HCT116 (cell line): ENCODE measurements at regions not wholly inside any gene's neighbourhood (a gene's known extent, or its start where the extent isn't known, plus 50 kb on each side); places are given as distances from the start of the nearest gene placed in this dataset.

ENCODE experiments used
- ATAC-seq: fragments of 200-7000 bp; cut with Tn5 transposase; 2 replicates; pipeline ENCODE4 v1.9.1; 2020; ENCODE audit warnings: mild to moderate bottlenecking, moderate library complexity
- BruUV-seq: library from RNA; stranded (reverse); fragments of 400-500 nt; replicated peaks from 2 replicates; lab custom pipeline; 2021; lab: Mats Ljungman, UMichigan
- CTCF ChIA-PET: fragments of 300-600 bp; sonication (Branson Sonifier 250); formaldehyde crosslinking; loops from one replicate; lab custom pipeline; 2021; ENCODE audit warnings: antibody characterized with exemption; lab: Charles Lee
- POLR2A ChIA-PET: fragments of 300-600, 350-600 bp; sonication (Branson Sonifier 250); formaldehyde crosslinking; loops from one replicate; lab custom pipeline; 2021; ENCODE audit warnings: antibody characterized with exemption; lab: Charles Lee
- RAD21 ChIA-PET, 2 experiments: fragments of 300-600 bp; sonication (Branson Sonifier 250); formaldehyde crosslinking; loops; one replicate each; lab custom pipeline; 2023; ENCODE audit warnings: low total read pairs in 2 of 2; ENCODE audit not compliant: uncharacterized antibody in 2 of 2, unreplicated experiment in 2 of 2, low non-redundant PET in 1 of 2; lab: Charles Lee
- DNase-seq: peaks from one replicate; pipeline ENCODE4 v3.0.0-alpha.2; 2010; ENCODE audit warnings: low read depth, low spot score
- H2AFZ ChIP-seq: fragments of 200-600 bp; shearing (Covaris generic), sonication (generic); 2 replicates; pipeline ENCODE4 v1.6.1; 2017; ENCODE audit warnings: low read depth, mixed run types, mixed read lengths, antibody characterized with exemption, low read length; ENCODE audit not compliant: poor library complexity, severe bottlenecking
- H3K27ac ChIP-seq: 2 replicates; pipeline ENCODE4 v1.5.1; 2012; ENCODE audit warnings: low read depth, low read length
- H3K27me3 ChIP-seq: fragments of 200-600 bp; sonication (generic); 2 replicates; pipeline ENCODE4 v1.6.1; 2016; ENCODE audit warnings: mixed run types, low read length, mixed read lengths; ENCODE audit not compliant: insufficient read depth
- H3K36me3 ChIP-seq, 2 experiments: fragments of 200-500 bp in 1 of 2; fragments of 200-600 bp in 1 of 2; sonication (Bioruptor generic) in 1 of 2; sonication (generic) in 1 of 2; 2 replicates each; pipeline versions ENCODE4 v1.5.1 to v1.6.1; 2014 to 2016; ENCODE audit warnings: low read length in 2 of 2, inconsistent platforms in 1 of 2, mixed read lengths in 1 of 2, mixed run types in 1 of 2; ENCODE audit not compliant: insufficient read depth in 2 of 2, control insufficient read depth in 1 of 2
- H3K4me1 ChIP-seq, 2 experiments: fragments of 200-600 bp in 1 of 2; sonication (generic) in 1 of 2; 2 replicates each; pipeline versions ENCODE4 v1.5.1 to v1.6.1; 2012 to 2017; ENCODE audit warnings: low read length in 2 of 2, inconsistent platforms in 1 of 2, mild to moderate bottlenecking in 1 of 2, mixed read lengths in 1 of 2, mixed run types in 1 of 2, moderate library complexity in 1 of 2; ENCODE audit not compliant: insufficient read depth in 2 of 2, control insufficient read depth in 1 of 2
- H3K4me2 ChIP-seq: fragments of 200-600 bp; sonication (generic); 2 replicates; pipeline ENCODE4 v1.6.1; 2017; ENCODE audit warnings: mixed run types, low read length, mixed read lengths
- H3K4me3 ChIP-seq, 2 experiments: fragments of 200-600 bp in 1 of 2; sonication (generic) in 1 of 2; replicated peaks in 1 of 2; 2 replicates each; pipeline ENCODE4 v1.5.1; 2011 to 2016; ENCODE audit warnings: low read length in 2 of 2, control low read depth in 1 of 2, low read depth in 1 of 2, mild to moderate bottlenecking in 1 of 2, mixed read lengths in 1 of 2, mixed run types in 1 of 2
- H3K79me2 ChIP-seq: fragments of 200-600 bp; sonication (generic); 2 replicates; pipeline ENCODE4 v1.6.1; 2017; ENCODE audit warnings: mild to moderate bottlenecking, mixed run types, low read length, moderate library complexity, mixed read lengths; ENCODE audit not compliant: insufficient read depth
- H3K9ac ChIP-seq: fragments of 200-600 bp; sonication (generic); 2 replicates; pipeline ENCODE4 v1.6.1; 2016; ENCODE audit warnings: low read length, mixed read lengths
- H3K9me2 ChIP-seq: fragments of 200-600 bp; sonication (generic), shearing (Covaris generic); 2 replicates; pipeline ENCODE4 v1.6.1; 2017; ENCODE audit warnings: mixed run types, mild to moderate bottlenecking, moderate library complexity; ENCODE audit not compliant: insufficient read depth
- H3K9me3 ChIP-seq, 2 experiments: fragments of 200-500 bp in 1 of 2; fragments of 200-600 bp in 1 of 2; sonication (Bioruptor generic) in 1 of 2; sonication (generic) in 1 of 2; 2 replicates each; pipeline ENCODE4 v1.6.1; 2014 to 2017; ENCODE audit warnings: low read length in 2 of 2, mixed read lengths in 2 of 2, inconsistent platforms in 1 of 2, low read depth in 1 of 2, mild to moderate bottlenecking in 1 of 2, mixed run types in 1 of 2, moderate library complexity in 1 of 2; ENCODE audit not compliant: control insufficient read depth in 1 of 2, insufficient read depth in 1 of 2
- H4K20me1 ChIP-seq: fragments of 200-600 bp; sonication (generic), shearing (Covaris generic); 2 replicates; pipeline ENCODE4 v1.6.1; 2017; ENCODE audit warnings: mixed run types, mild to moderate bottlenecking, moderate library complexity; ENCODE audit not compliant: insufficient read depth
- CEBPB ChIP-seq: IDR thresholded peaks from 2 replicates; pipeline ENCODE4 v1.6.1; 2012; ENCODE audit warnings: low read depth
- EGR1 ChIP-seq: IDR thresholded peaks from 2 replicates; pipeline ENCODE4 v1.6.1; 2012; ENCODE audit warnings: low read depth
- FOSL1 ChIP-seq: IDR thresholded peaks from 2 replicates; pipeline ENCODE4 v1.6.1; 2012; ENCODE audit warnings: low read depth
- SP1 ChIP-seq: IDR thresholded peaks from 2 replicates; pipeline ENCODE4 v1.6.1; 2012; ENCODE audit warnings: low read depth
- SRF ChIP-seq: IDR thresholded peaks from 2 replicates; pipeline ENCODE4 v1.6.1; 2012; ENCODE audit warnings: low read depth
- ZFX ChIP-seq: fragments of 450-650 bp; IDR thresholded peaks from 2 replicates; pipeline ENCODE4 v1.6.1; 2017
- intact Hi-C: fragments of 100-400 bp; cut with micrococcal nuclease; formaldehyde crosslinking; loops from 2 replicates; pipeline ENCODE4 v1.10.0; 2022
- TF ChIP-seq, protein P1 (sequence below), 3 experiments: fragments of 200-600 bp in 1 of 3; sonication (generic) in 1 of 3; IDR thresholded peaks in 2 of 3; conservative IDR thresholded peaks in 1 of 3; 2 replicates each; pipeline ENCODE4 v1.5.1; 2012 to 2017; ENCODE audit warnings: low read depth in 2 of 3, low read length in 2 of 3, antibody characterized with exemption in 1 of 3, borderline replicate concordance in 1 of 3, control low read depth in 1 of 3, mild to moderate bottlenecking in 1 of 3, mixed read lengths in 1 of 3, mixed run types in 1 of 3, moderate library complexity in 1 of 3; ENCODE audit not compliant: insufficient read depth in 1 of 3
- TF ChIP-seq, protein P2 (sequence below): IDR thresholded peaks from 2 replicates; pipeline ENCODE4 v1.6.1; 2012
- TF ChIP-seq, protein P3 (sequence below): IDR thresholded peaks from 2 replicates; pipeline ENCODE4 v1.6.1; 2012; ENCODE audit warnings: low read depth
- TF ChIP-seq, protein P4 (sequence below): IDR thresholded peaks from 2 replicates; pipeline ENCODE4 v1.6.1; 2011; ENCODE audit warnings: mild to moderate bottlenecking, low read length, moderate library complexity; ENCODE audit not compliant: insufficient replicate concordance; ENCODE audit errors: extremely low read depth

DNA sequence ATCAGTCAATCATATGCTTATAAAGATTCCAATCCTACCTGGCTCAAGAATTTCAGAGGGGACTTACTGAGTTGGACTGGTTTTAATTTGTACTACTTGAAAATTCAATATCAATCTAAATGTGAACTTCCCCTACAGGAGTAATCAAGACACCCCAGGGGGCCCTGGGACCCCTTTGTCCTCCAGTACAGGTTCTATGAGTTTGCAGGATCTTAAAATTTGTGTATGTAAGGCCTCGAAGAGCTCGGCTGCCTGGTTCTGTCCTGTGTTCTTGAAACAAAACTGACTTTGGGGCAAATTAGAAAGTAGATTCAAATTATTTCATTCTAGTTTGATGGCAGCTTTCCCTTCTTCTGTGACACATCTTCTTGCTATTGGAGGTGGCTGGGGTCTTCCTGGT, 261.3 kb downstream of the KCNRG start:
- H3K9me2 ChIP-seq: no peaks in the 10 kb centered on the region; the same call in 1 of the 2 replicates
- no peak for DNase-seq
- TF ChIP-seq, protein P1, sequence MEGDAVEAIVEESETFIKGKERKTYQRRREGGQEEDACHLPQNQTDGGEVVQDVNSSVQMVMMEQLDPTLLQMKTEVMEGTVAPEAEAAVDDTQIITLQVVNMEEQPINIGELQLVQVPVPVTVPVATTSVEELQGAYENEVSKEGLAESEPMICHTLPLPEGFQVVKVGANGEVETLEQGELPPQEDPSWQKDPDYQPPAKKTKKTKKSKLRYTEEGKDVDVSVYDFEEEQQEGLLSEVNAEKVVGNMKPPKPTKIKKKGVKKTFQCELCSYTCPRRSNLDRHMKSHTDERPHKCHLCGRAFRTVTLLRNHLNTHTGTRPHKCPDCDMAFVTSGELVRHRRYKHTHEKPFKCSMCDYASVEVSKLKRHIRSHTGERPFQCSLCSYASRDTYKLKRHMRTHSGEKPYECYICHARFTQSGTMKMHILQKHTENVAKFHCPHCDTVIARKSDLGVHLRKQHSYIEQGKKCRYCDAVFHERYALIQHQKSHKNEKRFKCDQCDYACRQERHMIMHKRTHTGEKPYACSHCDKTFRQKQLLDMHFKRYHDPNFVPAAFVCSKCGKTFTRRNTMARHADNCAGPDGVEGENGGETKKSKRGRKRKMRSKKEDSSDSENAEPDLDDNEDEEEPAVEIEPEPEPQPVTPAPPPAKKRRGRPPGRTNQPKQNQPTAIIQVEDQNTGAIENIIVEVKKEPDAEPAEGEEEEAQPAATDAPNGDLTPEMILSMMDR (IDR thresholded peaks at IDR 0.05 in 2 of 3, conservative IDR thresholded peaks at IDR 0.05 in 1 of 3; ENCODE audit: borderline replicate concordance in 1 of 3, insufficient read depth in 1 of 3, low read depth in 2 of 3, low read length in 2 of 3): no peak
- TF ChIP-seq EGR1 (no peak), SP1 (no peak), ZFX (no peak), SRF (no peak), CEBPB (no peak), FOSL1 (no peak)
- TF ChIP-seq, protein P2, sequence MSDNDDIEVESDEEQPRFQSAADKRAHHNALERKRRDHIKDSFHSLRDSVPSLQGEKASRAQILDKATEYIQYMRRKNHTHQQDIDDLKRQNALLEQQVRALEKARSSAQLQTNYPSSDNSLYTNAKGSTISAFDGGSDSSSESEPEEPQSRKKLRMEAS: no peak
- TF ChIP-seq, protein P3, sequence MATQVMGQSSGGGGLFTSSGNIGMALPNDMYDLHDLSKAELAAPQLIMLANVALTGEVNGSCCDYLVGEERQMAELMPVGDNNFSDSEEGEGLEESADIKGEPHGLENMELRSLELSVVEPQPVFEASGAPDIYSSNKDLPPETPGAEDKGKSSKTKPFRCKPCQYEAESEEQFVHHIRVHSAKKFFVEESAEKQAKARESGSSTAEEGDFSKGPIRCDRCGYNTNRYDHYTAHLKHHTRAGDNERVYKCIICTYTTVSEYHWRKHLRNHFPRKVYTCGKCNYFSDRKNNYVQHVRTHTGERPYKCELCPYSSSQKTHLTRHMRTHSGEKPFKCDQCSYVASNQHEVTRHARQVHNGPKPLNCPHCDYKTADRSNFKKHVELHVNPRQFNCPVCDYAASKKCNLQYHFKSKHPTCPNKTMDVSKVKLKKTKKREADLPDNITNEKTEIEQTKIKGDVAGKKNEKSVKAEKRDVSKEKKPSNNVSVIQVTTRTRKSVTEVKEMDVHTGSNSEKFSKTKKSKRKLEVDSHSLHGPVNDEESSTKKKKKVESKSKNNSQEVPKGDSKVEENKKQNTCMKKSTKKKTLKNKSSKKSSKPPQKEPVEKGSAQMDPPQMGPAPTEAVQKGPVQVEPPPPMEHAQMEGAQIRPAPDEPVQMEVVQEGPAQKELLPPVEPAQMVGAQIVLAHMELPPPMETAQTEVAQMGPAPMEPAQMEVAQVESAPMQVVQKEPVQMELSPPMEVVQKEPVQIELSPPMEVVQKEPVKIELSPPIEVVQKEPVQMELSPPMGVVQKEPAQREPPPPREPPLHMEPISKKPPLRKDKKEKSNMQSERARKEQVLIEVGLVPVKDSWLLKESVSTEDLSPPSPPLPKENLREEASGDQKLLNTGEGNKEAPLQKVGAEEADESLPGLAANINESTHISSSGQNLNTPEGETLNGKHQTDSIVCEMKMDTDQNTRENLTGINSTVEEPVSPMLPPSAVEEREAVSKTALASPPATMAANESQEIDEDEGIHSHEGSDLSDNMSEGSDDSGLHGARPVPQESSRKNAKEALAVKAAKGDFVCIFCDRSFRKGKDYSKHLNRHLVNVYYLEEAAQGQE: no peak
- TF ChIP-seq, protein P4, sequence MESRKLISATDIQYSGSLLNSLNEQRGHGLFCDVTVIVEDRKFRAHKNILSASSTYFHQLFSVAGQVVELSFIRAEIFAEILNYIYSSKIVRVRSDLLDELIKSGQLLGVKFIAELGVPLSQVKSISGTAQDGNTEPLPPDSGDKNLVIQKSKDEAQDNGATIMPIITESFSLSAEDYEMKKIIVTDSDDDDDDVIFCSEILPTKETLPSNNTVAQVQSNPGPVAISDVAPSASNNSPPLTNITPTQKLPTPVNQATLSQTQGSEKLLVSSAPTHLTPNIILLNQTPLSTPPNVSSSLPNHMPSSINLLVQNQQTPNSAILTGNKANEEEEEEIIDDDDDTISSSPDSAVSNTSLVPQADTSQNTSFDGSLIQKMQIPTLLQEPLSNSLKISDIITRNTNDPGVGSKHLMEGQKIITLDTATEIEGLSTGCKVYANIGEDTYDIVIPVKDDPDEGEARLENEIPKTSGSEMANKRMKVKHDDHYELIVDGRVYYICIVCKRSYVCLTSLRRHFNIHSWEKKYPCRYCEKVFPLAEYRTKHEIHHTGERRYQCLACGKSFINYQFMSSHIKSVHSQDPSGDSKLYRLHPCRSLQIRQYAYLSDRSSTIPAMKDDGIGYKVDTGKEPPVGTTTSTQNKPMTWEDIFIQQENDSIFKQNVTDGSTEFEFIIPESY: no peak
- TF ChIP-seq, all 23 proteins: peak for 0
- H4K20me1 ChIP-seq: no peaks in the 10 kb centered on the region
- no peaks in the 10 kb centered on the region for H3K36me3 ChIP-seq
- no peak overlapping the region for H3K4me3 ChIP-seq
- intact Hi-C loops: no loop called here
- H3K9me3 ChIP-seq: no peaks in the 10 kb centered on the region
- ATAC-seq: no peak
- no peaks in the 10 kb centered on the region for H3K4me1 ChIP-seq
- H3K9ac ChIP-seq: no peak overlapping the region
- H3K79me2 ChIP-seq: peaks cover 3% of the 10 kb centered on the region; the same call in 1 of the 2 replicates
- RAD21 ChIA-PET: no interaction called here
- no peak overlapping the region for H3K27ac ChIP-seq
- H3K4me2 ChIP-seq: no peak overlapping the region
- BruUV-seq: no TSS peak
- POLR2A ChIA-PET: no interaction called here
- CTCF ChIA-PET: no interaction called here
- no peak overlapping the region for H2AFZ ChIP-seq
- H3K27me3 ChIP-seq: no peaks in the 10 kb centered on the region
